ENCODE measurements at regions not wholly inside any gene's neighbourhood (a gene's known extent, or its start where the extent isn't known, plus 50 kb on each side); places are given as distances from the start of the nearest gene placed in this dataset.

DNA sequence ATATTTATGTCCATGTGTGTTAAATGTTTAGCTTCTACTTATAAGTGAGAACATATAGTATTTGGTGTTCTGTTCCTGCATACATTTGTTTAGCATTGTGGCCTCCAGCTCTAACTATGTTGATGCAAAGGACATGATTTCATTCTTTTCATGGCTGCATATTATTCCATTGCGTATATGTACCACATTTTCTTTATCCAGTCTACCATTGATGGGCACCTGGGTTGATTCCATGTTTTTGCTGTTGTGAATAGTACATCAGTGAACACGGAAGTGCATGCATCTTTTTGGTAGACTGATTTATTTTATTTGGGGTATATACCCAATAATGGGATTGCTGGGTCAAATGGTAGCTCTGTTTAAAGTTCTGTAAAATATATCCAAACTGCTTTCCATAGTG, 359.0 kb downstream of the SLCO4C1 start:
- intact Hi-C loops (cut with DNase I): no loop called here
- Histone ChIP-seq H3K27me3 (ENCODE audit: control insufficient read depth, insufficient read depth, low read length) (no peaks in the 10 kb centered on the region), H3K9ac (ENCODE audit: low read length in 3 of 3) (no peak overlapping the region), H3K27ac (ENCODE audit: low read depth in 2 of 2, low read length in 2 of 2) (no peak overlapping the region), H3K9me3 (ENCODE audit: control insufficient read depth in 2 of 3, insufficient read depth in 1 of 3, low read length in 3 of 3) (no peaks in the 10 kb centered on the region), H3K36me3 (ENCODE audit: control insufficient read depth in 2 of 3, insufficient read depth in 3 of 3, low read length in 3 of 3) (no peaks in the 10 kb centered on the region), H3K4me1 (ENCODE audit: control insufficient read depth in 2 of 3, insufficient read depth in 2 of 3, low read depth in 1 of 3, low read length in 3 of 3) (no peaks in the 10 kb centered on the region), H3K4me3 (ENCODE audit: low read length in 3 of 3) (no peak overlapping the region)
- FAIRE-seq: no peak
- TF ChIP-seq CTCF (IDR thresholded peaks at IDR 0.05; ENCODE audit: borderline replicate concordance, extremely low read depth, insufficient read depth): no peak
- no peak for DNase-seq

DNA sequence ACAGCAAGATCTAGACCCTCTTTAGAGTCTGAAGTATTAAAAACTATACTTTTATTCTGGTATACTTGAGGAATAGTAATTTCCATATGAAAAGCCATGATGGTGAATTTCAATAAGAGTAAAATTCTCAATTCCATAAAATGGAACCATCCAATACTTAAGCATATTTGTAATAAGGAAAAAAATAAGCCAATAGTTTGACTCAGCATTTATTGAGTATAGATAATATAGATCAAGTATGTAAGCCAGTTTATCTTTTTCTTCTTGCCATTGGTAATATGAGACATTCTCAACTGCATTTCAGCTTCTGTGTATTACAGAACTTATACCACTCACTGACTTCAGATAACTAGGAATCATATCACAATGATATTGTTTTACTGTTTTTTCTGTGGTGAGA, 361.0 kb downstream of the SLCO4C1 start:
- FAIRE-seq (no peak), DNase-seq (no peak)
- no peaks in the 10 kb centered on the region for H3K9me3 ChIP-seq (ENCODE audit: control insufficient read depth in 2 of 3, insufficient read depth in 1 of 3, low read length in 3 of 3)
- no peaks in the 10 kb centered on the region for H3K36me3 ChIP-seq (ENCODE audit: control insufficient read depth in 2 of 3, insufficient read depth in 3 of 3, low read length in 3 of 3)
- no peaks in the 10 kb centered on the region for H3K27me3 ChIP-seq (ENCODE audit: control insufficient read depth, insufficient read depth, low read length)
- no peaks in the 10 kb centered on the region for H3K4me1 ChIP-seq (ENCODE audit: control insufficient read depth in 2 of 3, insufficient read depth in 2 of 3, low read depth in 1 of 3, low read length in 3 of 3)
- no peak overlapping the region for H3K27ac ChIP-seq (ENCODE audit: low read depth in 2 of 2, low read length in 2 of 2)
- H3K4me3 ChIP-seq (ENCODE audit: low read length in 3 of 3): no peak overlapping the region
- H3K9ac ChIP-seq (ENCODE audit: low read length in 3 of 3): no peak overlapping the region
- intact Hi-C loops (cut with DNase I): no loop called here
- TF ChIP-seq CTCF (IDR thresholded peaks at IDR 0.05; ENCODE audit: borderline replicate concordance, extremely low read depth, insufficient read depth): no peak

GRCh38 chr5:101932599-101932998, 363.5 kb downstream of the SLCO4C1 start:
- Histone ChIP-seq H3K27me3 (ENCODE audit: control insufficient read depth, insufficient read depth, low read length) (no peaks in the 10 kb centered on the region), H3K36me3 (ENCODE audit: control insufficient read depth in 2 of 3, insufficient read depth in 3 of 3, low read length in 3 of 3) (no peaks in the 10 kb centered on the region), H3K4me1 (ENCODE audit: control insufficient read depth in 2 of 3, insufficient read depth in 2 of 3, low read depth in 1 of 3, low read length in 3 of 3) (no peaks in the 10 kb centered on the region), H3K9ac (ENCODE audit: low read length in 3 of 3) (no peak overlapping the region), H3K27ac (ENCODE audit: low read depth in 2 of 2, low read length in 2 of 2) (no peak overlapping the region), H3K4me3 (ENCODE audit: low read length in 3 of 3) (no peak overlapping the region), H3K9me3 (ENCODE audit: control insufficient read depth in 2 of 3, insufficient read depth in 1 of 3, low read length in 3 of 3) (no peaks in the 10 kb centered on the region)
- intact Hi-C loops (cut with DNase I): no loop called here
- no peak for TF ChIP-seq CTCF (IDR thresholded peaks at IDR 0.05; ENCODE audit: borderline replicate concordance, extremely low read depth, insufficient read depth)
- no peak for DNase-seq
- FAIRE-seq: no peak

GRCh38 chr5:101929628-101930027, 366.5 kb downstream of the SLCO4C1 start:
- no peak for FAIRE-seq
- Histone ChIP-seq H3K27me3 (ENCODE audit: control insufficient read depth, insufficient read depth, low read length) (no peaks in the 10 kb centered on the region), H3K4me1 (ENCODE audit: control insufficient read depth in 2 of 3, insufficient read depth in 2 of 3, low read depth in 1 of 3, low read length in 3 of 3) (no peaks in the 10 kb centered on the region), H3K27ac (ENCODE audit: low read depth in 2 of 2, low read length in 2 of 2) (no peak overlapping the region), H3K9ac (ENCODE audit: low read length in 3 of 3) (no peak overlapping the region), H3K9me3 (ENCODE audit: control insufficient read depth in 2 of 3, insufficient read depth in 1 of 3, low read length in 3 of 3) (no peaks in the 10 kb centered on the region), H3K36me3 (ENCODE audit: control insufficient read depth in 2 of 3, insufficient read depth in 3 of 3, low read length in 3 of 3) (no peaks in the 10 kb centered on the region), H3K4me3 (ENCODE audit: low read length in 3 of 3) (no peak overlapping the region)
- TF ChIP-seq CTCF (IDR thresholded peaks at IDR 0.05; ENCODE audit: borderline replicate concordance, extremely low read depth, insufficient read depth): no peak
- intact Hi-C loops (cut with DNase I): no loop called here
- no peak for DNase-seq
